ENCODE measurements at regions not wholly inside any gene's neighbourhood (a gene's known extent, or its start where the extent isn't known, plus 50 kb on each side); places are given as distances from the start of the nearest gene placed in this dataset.

GRCh38 chr12:42660968-42661937 lies 71.7 kb upstream of the PRICKLE1 start:
- no peak for DNase-seq (ENCODE audit: low spot score)
- TF ChIP-seq CTCF (IDR thresholded peaks at IDR 0.05) = no peak
- H3K27me3 ChIP-seq = no peaks in the 10 kb centered on the region
- H3K4me3 ChIP-seq = no peak overlapping the region
- no peaks in the 10 kb centered on the region for H3K4me1 ChIP-seq
- no peaks in the 10 kb centered on the region for H3K36me3 ChIP-seq
- H3K9me3 ChIP-seq = no peaks in the 10 kb centered on the region
- no peak overlapping the region for H3K27ac ChIP-seq

GRCh38 chr12:42660117-42660516 lies 70.6 kb upstream of the PRICKLE1 start:
- Histone ChIP-seq H3K27me3 (no peaks in the 10 kb centered on the region), H3K4me3 (no peak overlapping the region), H3K4me1 (no peaks in the 10 kb centered on the region), H3K27ac (no peak overlapping the region), H3K9me3 (no peaks in the 10 kb centered on the region), H3K36me3 (no peaks in the 10 kb centered on the region)
- no peak for DNase-seq (ENCODE audit: low spot score)
- TF ChIP-seq CTCF (IDR thresholded peaks at IDR 0.05) = no peak

DNA sequence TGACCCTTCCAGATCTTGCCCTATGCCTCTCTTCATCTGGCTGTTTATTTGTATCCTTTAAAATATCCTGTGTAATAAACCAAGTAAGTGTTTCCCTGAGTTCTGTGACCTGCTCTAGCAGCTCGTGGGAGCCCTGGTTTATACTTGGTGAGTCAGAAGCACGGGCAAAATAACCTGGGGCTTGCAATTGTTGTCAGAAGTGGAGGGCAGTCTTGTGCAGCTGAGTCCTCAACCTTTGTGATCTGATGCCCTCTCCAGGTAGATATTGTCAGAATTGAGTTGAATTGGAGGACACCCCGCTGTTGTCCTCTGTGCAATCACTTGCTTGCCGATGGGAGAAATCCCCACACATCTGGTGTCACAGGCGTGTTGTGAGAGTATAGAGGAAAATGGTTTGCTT lies 62.5 kb upstream of the PRICKLE1 start:
- H3K27ac ChIP-seq = no peak overlapping the region
- no peaks in the 10 kb centered on the region for H3K27me3 ChIP-seq
- H3K4me1 ChIP-seq = no peaks in the 10 kb centered on the region
- DNase-seq (ENCODE audit: low spot score) = no peak
- H3K9me3 ChIP-seq = no peaks in the 10 kb centered on the region
- TF ChIP-seq CTCF (IDR thresholded peaks at IDR 0.05) = no peak
- no peak overlapping the region for H3K4me3 ChIP-seq
- H3K36me3 ChIP-seq = no peaks in the 10 kb centered on the region

DNA sequence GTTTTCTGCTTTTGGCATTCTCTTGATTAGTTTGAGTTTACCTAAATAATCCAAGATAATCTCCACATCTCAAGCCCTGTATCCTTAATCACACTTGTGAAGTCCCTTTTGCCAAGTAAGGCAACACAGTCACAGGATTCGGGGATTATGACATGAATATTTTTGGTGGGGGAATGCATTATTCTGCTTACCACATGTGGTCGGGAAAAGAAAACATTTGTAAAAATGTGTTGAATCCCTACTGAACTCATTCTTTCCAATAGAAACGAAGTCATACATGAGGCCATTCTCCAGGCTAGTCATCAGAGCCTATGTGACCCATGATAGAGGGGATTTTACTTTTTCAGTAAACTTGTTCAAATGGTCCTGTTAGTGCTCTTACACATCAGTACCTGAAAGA lies 58.5 kb upstream of the PRICKLE1 start:
- H3K4me1 ChIP-seq = no peaks in the 10 kb centered on the region
- H3K4me3 ChIP-seq = no peak overlapping the region
- no peaks in the 10 kb centered on the region for H3K36me3 ChIP-seq
- no peak for TF ChIP-seq CTCF (IDR thresholded peaks at IDR 0.05)
- DNase-seq (ENCODE audit: low spot score) = no peak
- H3K27ac ChIP-seq = no peak overlapping the region
- H3K27me3 ChIP-seq = no peaks in the 10 kb centered on the region
- no peaks in the 10 kb centered on the region for H3K9me3 ChIP-seq

DNA sequence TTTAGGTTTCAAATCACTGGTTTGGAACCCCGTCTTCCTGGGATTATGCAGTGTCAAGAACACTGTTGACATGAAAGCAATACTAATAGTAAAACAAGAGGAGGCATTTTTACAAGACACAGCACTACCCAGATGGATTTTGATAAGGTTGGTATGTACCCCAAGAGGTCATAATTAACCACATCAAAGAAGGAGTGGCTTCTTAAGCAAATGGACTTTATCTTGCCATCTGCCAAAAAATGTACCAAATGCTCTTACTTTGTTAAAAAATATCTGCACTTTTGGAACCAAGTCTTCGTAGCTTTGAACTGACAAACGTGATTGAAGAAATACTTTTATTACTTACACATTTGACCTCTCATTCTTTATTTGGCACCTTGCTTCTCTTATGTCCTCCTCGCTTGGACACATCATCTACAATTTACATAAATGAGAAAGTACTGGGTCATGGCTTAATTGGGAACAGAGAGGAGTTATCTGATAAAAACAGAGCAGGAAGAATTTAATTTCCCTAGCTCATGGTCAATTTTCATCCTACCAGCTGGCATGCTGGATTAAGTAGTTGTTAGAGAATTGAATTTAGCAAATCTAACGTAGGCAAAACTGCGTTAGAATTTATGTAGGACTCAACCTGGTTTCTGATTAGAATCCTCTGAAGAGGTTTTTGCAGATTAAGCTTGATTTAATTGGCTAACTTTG lies 54.5 kb upstream of the PRICKLE1 start:
- TF ChIP-seq CTCF (IDR thresholded peaks at IDR 0.05) = no peak
- H3K4me1 ChIP-seq = no peaks in the 10 kb centered on the region

More for the DNA sequence above, 54.5 kb upstream of the PRICKLE1 start:
- H3K4me3 ChIP-seq = no peak overlapping the region
- no peak overlapping the region for H3K27ac ChIP-seq
- no peaks in the 10 kb centered on the region for H3K9me3 ChIP-seq
- H3K27me3 ChIP-seq = no peaks in the 10 kb centered on the region
- H3K36me3 ChIP-seq = no peaks in the 10 kb centered on the region
- no peak for DNase-seq (ENCODE audit: low spot score)
